HEK293T (cell line): ENCODE measurements at regions not wholly inside any gene's neighbourhood (a gene's known extent, or its start where the extent isn't known, plus 50 kb on each side); places are given as distances from the start of the nearest gene placed in this dataset.
"Not testable (repeated sequence)": the region's sequence is repeated elsewhere in the genome, so short reads cannot be mapped to it uniquely, and the experiment has no call there.

Experiments used
- CTCF ChIA-PET: fragments of 350-600 bp; formaldehyde crosslinking; extraction: SDS; loops from one replicate; lab custom pipeline; 2021; ENCODE audit warnings: antibody characterized with exemption, inconsistent platforms; lab: Yijun Ruan, JAX
- POLR2A ChIA-PET: fragments of 350-600 bp; formaldehyde crosslinking; extraction: SDS; loops from one replicate; lab custom pipeline; 2020; ENCODE audit warnings: antibody characterized with exemption, inconsistent platforms; lab: Yijun Ruan, JAX
- DNase-seq: peaks from one replicate; pipeline ENCODE4 v3.0.0; 2012; ENCODE audit warnings: mixed read lengths; ENCODE audit errors: extremely low spot score
- ARNT ChIP-seq: fragments of 450-650 bp; IDR thresholded peaks from 2 replicates; pipeline ENCODE4 v1.6.1; 2017; ENCODE audit warnings: mild to moderate bottlenecking
- BHLHE40 ChIP-seq: fragments of 450-650 bp; IDR thresholded peaks from 2 replicates; pipeline ENCODE4 v1.6.1; 2016; ENCODE audit warnings: mild to moderate bottlenecking, moderate library complexity, borderline replicate concordance
- CTBP1 ChIP-seq: fragments of 450-650 bp; IDR thresholded peaks from 2 replicates; pipeline ENCODE4 v1.6.1; 2016; ENCODE audit warnings: borderline replicate concordance
- ELF4 ChIP-seq: fragments of 450-650 bp; IDR thresholded peaks from 2 replicates; pipeline ENCODE4 v1.6.1; 2017; ENCODE audit warnings: antibody characterized with exemption
- FOXA1 ChIP-seq: fragments of 450-650 bp; IDR thresholded peaks from 2 replicates; pipeline ENCODE4 v1.6.1; 2016; ENCODE audit warnings: mild to moderate bottlenecking
- FOXK2 ChIP-seq: fragments of 450-650 bp; IDR thresholded peaks from 2 replicates; pipeline ENCODE4 v1.6.1; 2016; ENCODE audit warnings: mild to moderate bottlenecking
- FOXM1 ChIP-seq: fragments of 450-650 bp; IDR thresholded peaks from 2 replicates; pipeline ENCODE4 v1.6.1; 2017; ENCODE audit warnings: mild to moderate bottlenecking, borderline replicate concordance
- HDGF ChIP-seq: fragments of 450-650 bp; IDR thresholded peaks from 2 replicates; pipeline ENCODE4 v1.6.1; 2017; ENCODE audit warnings: antibody characterized with exemption, borderline replicate concordance
- L3MBTL2 ChIP-seq: fragments of 450-650 bp; conservative IDR thresholded peaks from 2 replicates; pipeline ENCODE4 v1.6.1; 2016; ENCODE audit warnings: mild to moderate bottlenecking
- LEF1 ChIP-seq: fragments of 450-650 bp; IDR thresholded peaks from 2 replicates; pipeline ENCODE4 v1.6.1; 2017; ENCODE audit warnings: mild to moderate bottlenecking, borderline replicate concordance
- NFRKB ChIP-seq: fragments of 450-650 bp; IDR thresholded peaks from 2 replicates; pipeline ENCODE4 v1.6.1; 2016; ENCODE audit warnings: mild to moderate bottlenecking, moderate library complexity
- SP1 ChIP-seq: fragments of 450-650 bp; IDR thresholded peaks from 2 replicates; pipeline ENCODE4 v1.6.1; 2017
- SUZ12 ChIP-seq: fragments of 450-650 bp; IDR thresholded peaks from 2 replicates; pipeline ENCODE4 v1.6.1; 2016; ENCODE audit warnings: mild to moderate bottlenecking
- TARDBP ChIP-seq: fragments of 450-650 bp; IDR thresholded peaks from 2 replicates; pipeline ENCODE4 v1.6.1; 2016
- ZNF384 ChIP-seq: fragments of 450-650 bp; IDR thresholded peaks from 2 replicates; pipeline ENCODE4 v1.6.1; 2016
- TF ChIP-seq, protein P1 (sequence below): fragments of 450-650 bp; IDR thresholded peaks from 2 replicates; pipeline ENCODE4 v1.6.1; 2016

DNA sequence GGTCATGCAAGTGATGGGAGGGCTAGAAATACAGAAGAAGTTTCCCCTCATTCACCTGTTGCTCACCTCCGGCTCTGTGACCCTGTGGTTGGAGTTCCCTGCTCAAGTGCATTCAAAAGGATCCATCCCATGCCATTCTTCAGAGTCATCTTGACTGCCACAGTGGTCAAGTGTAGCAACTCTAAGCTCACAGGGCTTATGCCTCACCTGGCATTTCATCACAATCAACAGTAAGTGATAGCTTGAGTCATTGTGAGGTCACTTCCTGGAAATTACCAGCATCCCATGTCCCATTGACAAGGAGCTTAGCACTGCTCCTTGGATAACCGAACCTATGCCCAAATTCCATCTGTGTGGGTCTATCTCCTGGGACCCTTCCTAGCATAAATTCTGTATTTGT is 55.6 kb downstream of the OR4C45 start:
- CTCF ChIA-PET: no interaction called here
- no peak for TF ChIP-seq ELF4
- no peak for TF ChIP-seq SUZ12
- no peak for TF ChIP-seq ARNT
- TF ChIP-seq, protein P1, sequence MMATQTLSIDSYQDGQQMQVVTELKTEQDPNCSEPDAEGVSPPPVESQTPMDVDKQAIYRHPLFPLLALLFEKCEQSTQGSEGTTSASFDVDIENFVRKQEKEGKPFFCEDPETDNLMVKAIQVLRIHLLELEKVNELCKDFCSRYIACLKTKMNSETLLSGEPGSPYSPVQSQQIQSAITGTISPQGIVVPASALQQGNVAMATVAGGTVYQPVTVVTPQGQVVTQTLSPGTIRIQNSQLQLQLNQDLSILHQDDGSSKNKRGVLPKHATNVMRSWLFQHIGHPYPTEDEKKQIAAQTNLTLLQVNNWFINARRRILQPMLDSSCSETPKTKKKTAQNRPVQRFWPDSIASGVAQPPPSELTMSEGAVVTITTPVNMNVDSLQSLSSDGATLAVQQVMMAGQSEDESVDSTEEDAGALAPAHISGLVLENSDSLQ: no peak
- TF ChIP-seq LEF1: no peak
- no peak for TF ChIP-seq HDGF
- no peak for TF ChIP-seq L3MBTL2
- TF ChIP-seq NFRKB: no peak
- no peak for TF ChIP-seq FOXM1
- TF ChIP-seq FOXA1: no peak
- TF ChIP-seq BHLHE40: no peak
- TF ChIP-seq CTBP1: no peak
- no peak for TF ChIP-seq ZNF384
- no peak for TF ChIP-seq TARDBP
- TF ChIP-seq SP1: no peak
- no peak for DNase-seq
- POLR2A ChIA-PET: no interaction called here

GRCh38 chr11:50098186-50098725 is 65.6 kb downstream of the OR4C45 start:
- ChIA-PET CTCF (no interaction called here), POLR2A (no interaction called here)
- TF ChIP-seq FOXA1 (no peak), HDGF (no peak), FOXK2 (no peak), ZNF384 (no peak), CTBP1 (no peak), ARNT (no peak), SUZ12 (no peak), LEF1 (no peak), TARDBP (no peak), L3MBTL2 (no peak)
- TF ChIP-seq, protein P1: no peak
- no peak for DNase-seq

DNA sequence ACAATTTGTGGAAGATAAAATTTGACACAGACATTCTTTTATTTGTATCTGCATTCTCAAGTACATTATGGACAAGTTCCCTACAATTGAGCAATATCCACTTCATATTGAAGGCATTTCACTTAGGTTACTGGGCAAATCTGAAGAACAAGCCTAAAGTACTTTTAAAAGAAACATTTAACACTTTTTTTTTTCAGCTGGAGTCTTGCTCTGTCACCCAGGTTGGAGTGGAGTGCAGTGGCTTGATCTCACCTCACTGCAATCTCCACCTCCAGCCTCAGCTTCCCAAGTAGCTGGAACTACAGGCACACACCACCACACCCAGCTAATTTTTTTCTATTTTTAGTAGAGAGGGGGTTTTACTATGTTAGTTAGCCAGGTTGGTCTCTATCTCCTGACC is 70.2 kb downstream of the OR4C45 start:
- DNase-seq: no peak
- POLR2A ChIA-PET: no interaction called here
- no peak for TF ChIP-seq ARNT
- no peak for TF ChIP-seq FOXA1
- TF ChIP-seq NFRKB: no peak
- CTCF ChIA-PET: no interaction called here

DNA sequence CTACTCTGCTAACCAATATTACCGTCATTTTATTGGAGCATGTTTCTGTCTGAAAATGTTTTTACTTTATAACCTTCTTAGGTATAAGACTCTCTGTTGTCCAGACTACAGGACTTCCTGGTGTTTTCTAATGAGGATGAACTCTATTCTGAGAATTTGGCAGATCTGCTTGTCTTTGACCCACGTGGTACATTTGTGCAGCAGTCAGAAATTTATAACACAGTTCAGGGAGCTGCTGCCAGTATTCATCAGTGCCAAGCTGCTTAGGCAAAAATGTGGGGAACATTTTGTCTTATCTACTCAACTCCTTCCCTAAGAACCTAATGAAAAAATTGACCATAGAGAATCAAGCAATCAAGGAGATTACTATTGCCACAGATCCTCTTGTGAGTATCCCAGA is 108.0 kb downstream of the OR4C45 start:
- POLR2A ChIA-PET, DNase-seq, CTCF ChIA-PET: not testable (repeated sequence)

- POLR2A ChIA-PET, CTCF ChIA-PET, DNase-seq: not testable (repeated sequence)
Observed at GRCh38 chr11:50146308-50146707, 113.6 kb downstream of the OR4C45 start.

DNA sequence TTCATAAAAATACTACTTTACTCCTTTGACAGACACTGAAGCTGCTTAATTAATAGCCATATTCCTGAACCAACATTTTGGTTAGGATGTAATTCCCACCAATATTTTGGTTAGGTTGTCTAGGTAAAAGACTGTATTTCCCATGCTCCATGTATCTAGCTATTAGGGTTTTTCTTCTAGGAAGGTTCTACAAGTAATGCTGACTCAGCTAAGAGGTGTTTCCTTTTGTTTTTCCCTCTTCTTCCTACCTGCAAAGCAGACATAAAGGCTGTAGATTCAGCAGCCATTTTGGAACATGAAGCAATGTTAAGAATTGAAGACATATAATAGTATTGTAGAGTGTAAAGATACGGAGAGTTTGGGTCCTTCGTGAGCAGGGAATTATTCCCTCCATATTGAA is 115.3 kb downstream of the OR4C45 start:
- CTCF ChIA-PET, POLR2A ChIA-PET, DNase-seq: not testable (repeated sequence)

DNA sequence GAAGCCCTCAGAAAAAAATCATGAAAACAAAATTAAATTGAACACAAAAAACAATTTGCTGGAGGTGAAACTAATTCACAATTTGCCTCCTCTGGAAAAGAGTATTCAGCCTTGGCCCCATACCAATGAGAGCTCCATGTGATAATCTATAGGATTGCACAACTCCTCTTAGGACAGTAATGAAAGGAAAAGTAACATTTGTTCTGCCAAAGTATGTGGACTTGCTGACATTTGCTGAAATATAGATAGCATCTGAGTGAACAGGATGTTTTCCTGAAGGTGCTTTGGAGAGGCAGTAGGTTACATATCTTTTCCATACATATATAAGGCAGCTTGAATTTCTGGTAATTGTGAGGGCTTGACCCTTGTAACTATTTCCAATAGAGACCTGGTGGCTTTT is 122.8 kb downstream of the OR4C45 start:
- TF ChIP-seq FOXM1: no peak
- TF ChIP-seq FOXK2: no peak
- TF ChIP-seq NFRKB: no peak
- no peak for TF ChIP-seq SUZ12
- TF ChIP-seq SP1: no peak
- no peak for TF ChIP-seq LEF1
- TF ChIP-seq FOXA1: no peak
- no peak for TF ChIP-seq ZNF384
- no peak for TF ChIP-seq ARNT
- no peak for TF ChIP-seq BHLHE40
- no peak for TF ChIP-seq ELF4
- TF ChIP-seq TARDBP: no peak
- TF ChIP-seq, protein P1: no peak
- TF ChIP-seq CTBP1: no peak
- ChIA-PET POLR2A (no interaction called here), CTCF (no interaction called here)
- no peak for DNase-seq

DNA sequence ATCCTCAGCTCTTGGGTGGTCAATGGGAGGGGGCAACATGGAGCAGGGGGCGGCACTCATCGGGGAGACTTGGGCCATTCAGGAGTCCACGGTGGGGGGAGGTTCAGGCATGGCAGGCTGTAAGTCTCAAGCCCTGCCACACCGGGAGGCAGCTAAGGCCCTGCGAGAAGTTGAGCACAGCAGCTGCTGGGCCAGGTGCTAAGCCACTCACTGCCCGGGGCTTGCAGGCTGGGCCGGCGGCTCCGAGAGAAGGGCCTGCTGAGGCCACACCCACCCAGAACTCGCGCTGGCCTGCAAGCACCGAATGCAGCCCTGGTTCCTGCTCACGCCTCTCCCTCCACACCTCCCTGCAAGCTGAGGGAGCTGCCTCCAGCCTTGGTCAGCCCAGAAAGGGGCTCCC is 131.4 kb downstream of the OR4C45 start:
- ChIA-PET CTCF (no interaction called here), POLR2A (no interaction called here)
- TF ChIP-seq BHLHE40 (no peak), HDGF (no peak), CTBP1 (no peak)
- DNase-seq: no peak
